ENCODE measurements at regions not wholly inside any gene's neighbourhood (a gene's known extent, or its start where the extent isn't known, plus 50 kb on each side); places are given as distances from the start of the nearest gene placed in this dataset.
A peak's percentile ranks its signal among the peaks of the same experiment; 100 is the strongest.
"Not testable (repeated sequence)": the region's sequence is repeated elsewhere in the genome, so short reads cannot be mapped to it uniquely, and the experiment has no call there.

GRCh38 chr3:29152379-29152778 lies 128.5 kb upstream of the RBMS3 start:
- DNase-seq = no peak

- peak; percentile 82 for DNase-seq
Observed at GRCh38 chr3:29153811-29154210, 127.1 kb upstream of the RBMS3 start.

GRCh38 chr3:29156086-29156715 lies 124.7 kb upstream of the RBMS3 start:
- DNase-seq = no peak

GRCh38 chr3:29164825-29165224 lies 116.0 kb upstream of the RBMS3 start:
- no peak for DNase-seq

- DNase-seq = no peak
Observed at GRCh38 chr3:29167180-29167579, 113.7 kb upstream of the RBMS3 start.

- DNase-seq = no peak
Observed at GRCh38 chr3:29168081-29168480, 112.8 kb upstream of the RBMS3 start.

GRCh38 chr3:29168696-29169095 lies 112.2 kb upstream of the RBMS3 start:
- DNase-seq = no peak

- no peak for DNase-seq
Observed at GRCh38 chr3:29169451-29169850, 111.4 kb upstream of the RBMS3 start.

GRCh38 chr3:29171043-29171990 lies 109.6 kb upstream of the RBMS3 start:
- DNase-seq = peak; percentile 17

GRCh38 chr3:29176501-29176900 lies 104.4 kb upstream of the RBMS3 start:
- DNase-seq = no peak

GRCh38 chr3:29178809-29179793 lies 101.8 kb upstream of the RBMS3 start:
- no peak for DNase-seq

GRCh38 chr3:29181149-29181780 lies 99.6 kb upstream of the RBMS3 start:
- no peak for DNase-seq

- DNase-seq = no peak
Observed at GRCh38 chr3:29181872-29182271, 99.0 kb upstream of the RBMS3 start.

- not testable (repeated sequence) for DNase-seq
Observed at GRCh38 chr3:29182828-29183227, 98.0 kb upstream of the RBMS3 start.

GRCh38 chr3:29183346-29184087 lies 97.4 kb upstream of the RBMS3 start:
- DNase-seq = peak; percentile 56

- DNase-seq = no peak
Observed at GRCh38 chr3:29185706-29186105, 95.2 kb upstream of the RBMS3 start.

- DNase-seq = no peak
Observed at GRCh38 chr3:29186131-29186599, 94.7 kb upstream of the RBMS3 start.

GRCh38 chr3:29186982-29187725 lies 93.7 kb upstream of the RBMS3 start:
- DNase-seq = peak; percentile 8

GRCh38 chr3:29189328-29189727 lies 91.5 kb upstream of the RBMS3 start:
- DNase-seq = no peak

- DNase-seq = no peak
Observed at GRCh38 chr3:29194139-29194538, 86.7 kb upstream of the RBMS3 start.

GRCh38 chr3:29195056-29195455 lies 85.8 kb upstream of the RBMS3 start:
- no peak for DNase-seq

Data from activated CD4-positive, alpha-beta T cell treated with anti-CD3 and anti-CD28 coated beads, Interleukin-2, Interleukin-6, amounts not matched to agents 100 ng/mL and 50 ng/mL, durations not matched to agents 16 hours and 8 hours (primary cell).